Stomach (tissue), 4 donors: ENCODE measurements at regions not wholly inside any gene's neighbourhood (a gene's known extent, or its start where the extent isn't known, plus 50 kb on each side); places are given as distances from the start of the nearest gene placed in this dataset.

Experiments
- EP300 ChIP-seq: sonication (generic); formaldehyde crosslinking; IDR thresholded peaks from one replicate; pipeline ENCODE4 v1.6.1; 2017; ENCODE audit warnings: antibody characterized with exemption
- POLR2A ChIP-seq, 4 donors: fragments of 450-650 bp; IDR thresholded peaks; one replicate each; pipeline ENCODE4 v1.6.1; 2016; ENCODE audit warnings: antibody characterized with exemption in 4 of 4, control low read depth in 2 of 4, mild to moderate bottlenecking in 1 of 4, moderate library complexity in 1 of 4
- POLR2AphosphoS5 ChIP-seq, 3 donors: sonication (generic); formaldehyde crosslinking; IDR thresholded peaks; one replicate each; pipeline ENCODE4 v1.6.1; 2016; ENCODE audit warnings: antibody characterized with exemption in 3 of 3
- TF ChIP-seq, protein P1 (sequence below), 7 experiments: fragments of 450-650 bp in 4 of 7; fragments of 200-600 bp in 3 of 7; sonication (generic) in 3 of 7; IDR thresholded peaks; one replicate each; pipeline ENCODE4 v1.5.1; 2016 to 2019; ENCODE audit warnings: antibody characterized with exemption in 7 of 7, control low read depth in 2 of 7, mild to moderate bottlenecking in 1 of 7

DNA sequence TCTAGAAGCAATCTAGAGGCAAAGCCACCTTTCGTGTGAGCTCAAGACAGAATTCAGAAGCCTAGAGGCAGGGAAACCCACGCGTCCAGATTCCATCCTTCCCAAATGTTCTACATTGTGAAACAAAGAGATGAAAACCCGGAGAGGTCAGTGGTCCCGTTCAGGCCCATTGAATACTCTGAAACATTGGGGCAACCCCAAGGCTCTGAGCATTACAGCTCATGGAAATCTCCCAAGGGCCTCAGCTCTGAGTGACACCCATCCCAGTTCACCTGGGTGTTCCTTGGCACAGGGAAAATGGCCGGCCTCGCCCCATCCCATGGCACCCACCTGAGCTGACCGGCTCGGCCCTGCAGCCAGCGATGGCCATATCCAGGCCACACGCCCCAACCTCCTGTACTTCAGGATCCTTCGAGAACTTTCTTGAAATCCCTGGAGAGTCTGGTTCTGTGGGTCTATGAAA, 128.6 kb upstream of the FGF3 start:
- TF ChIP-seq, protein P1, sequence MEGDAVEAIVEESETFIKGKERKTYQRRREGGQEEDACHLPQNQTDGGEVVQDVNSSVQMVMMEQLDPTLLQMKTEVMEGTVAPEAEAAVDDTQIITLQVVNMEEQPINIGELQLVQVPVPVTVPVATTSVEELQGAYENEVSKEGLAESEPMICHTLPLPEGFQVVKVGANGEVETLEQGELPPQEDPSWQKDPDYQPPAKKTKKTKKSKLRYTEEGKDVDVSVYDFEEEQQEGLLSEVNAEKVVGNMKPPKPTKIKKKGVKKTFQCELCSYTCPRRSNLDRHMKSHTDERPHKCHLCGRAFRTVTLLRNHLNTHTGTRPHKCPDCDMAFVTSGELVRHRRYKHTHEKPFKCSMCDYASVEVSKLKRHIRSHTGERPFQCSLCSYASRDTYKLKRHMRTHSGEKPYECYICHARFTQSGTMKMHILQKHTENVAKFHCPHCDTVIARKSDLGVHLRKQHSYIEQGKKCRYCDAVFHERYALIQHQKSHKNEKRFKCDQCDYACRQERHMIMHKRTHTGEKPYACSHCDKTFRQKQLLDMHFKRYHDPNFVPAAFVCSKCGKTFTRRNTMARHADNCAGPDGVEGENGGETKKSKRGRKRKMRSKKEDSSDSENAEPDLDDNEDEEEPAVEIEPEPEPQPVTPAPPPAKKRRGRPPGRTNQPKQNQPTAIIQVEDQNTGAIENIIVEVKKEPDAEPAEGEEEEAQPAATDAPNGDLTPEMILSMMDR (IDR thresholded peaks at IDR 0.05) = no peak
- no peak for TF ChIP-seq EP300
- no peak for TF ChIP-seq POLR2AphosphoS5 (IDR thresholded peaks at IDR 0.05)
- TF ChIP-seq POLR2A (IDR thresholded peaks at IDR 0.05) = no peak
